ENCODE measurements at regions not wholly inside any gene's neighbourhood (a gene's known extent, or its start where the extent isn't known, plus 50 kb on each side); places are given as distances from the start of the nearest gene placed in this dataset.

DNA sequence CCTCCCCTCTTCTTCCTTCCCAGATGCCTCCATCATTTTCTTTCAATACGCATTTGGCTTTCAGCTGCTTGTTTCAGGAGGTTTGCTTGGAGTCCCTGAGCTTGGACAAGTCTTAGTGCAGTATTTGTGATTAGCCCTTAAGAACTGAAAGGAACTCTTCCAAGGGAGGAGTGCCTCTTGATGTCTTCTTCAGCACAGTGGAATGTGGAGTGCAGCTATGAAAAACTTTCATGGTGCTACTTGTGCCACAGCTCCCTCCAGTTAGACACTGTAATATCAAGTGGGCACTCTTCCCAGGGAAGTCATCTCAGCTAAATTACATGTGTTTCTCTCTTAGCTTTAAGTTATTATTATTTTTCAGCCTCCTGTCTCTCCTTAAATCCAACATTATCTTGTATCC is 173.1 kb downstream of the NECTIN3 start:
- FAIRE-seq: no peak
- no peak overlapping the region for H3K4me3 ChIP-seq (ENCODE audit: low read length in 3 of 3)
- H3K27me3 ChIP-seq (ENCODE audit: control insufficient read depth, insufficient read depth, low read length): no peaks in the 10 kb centered on the region
- intact Hi-C loops (cut with DNase I): no loop called here
- no peak for TF ChIP-seq CTCF (IDR thresholded peaks at IDR 0.05; ENCODE audit: borderline replicate concordance, extremely low read depth, insufficient read depth)
- H3K4me1 ChIP-seq (ENCODE audit: control insufficient read depth in 2 of 3, insufficient read depth in 2 of 3, low read depth in 1 of 3, low read length in 3 of 3): no peaks in the 10 kb centered on the region
- H3K9ac ChIP-seq (ENCODE audit: low read length in 3 of 3): no peak overlapping the region
- no peak overlapping the region for H3K27ac ChIP-seq (ENCODE audit: low read depth in 2 of 2, low read length in 2 of 2)
- H3K9me3 ChIP-seq (ENCODE audit: control insufficient read depth in 2 of 3, insufficient read depth in 1 of 3, low read length in 3 of 3): no peaks in the 10 kb centered on the region
- no peaks in the 10 kb centered on the region for H3K36me3 ChIP-seq (ENCODE audit: control insufficient read depth in 2 of 3, insufficient read depth in 3 of 3, low read length in 3 of 3)
- DNase-seq: no peak

- FAIRE-seq: no peak
Observed at GRCh38 chr3:111246967-111247760, 175.5 kb downstream of the NECTIN3 start.

DNA sequence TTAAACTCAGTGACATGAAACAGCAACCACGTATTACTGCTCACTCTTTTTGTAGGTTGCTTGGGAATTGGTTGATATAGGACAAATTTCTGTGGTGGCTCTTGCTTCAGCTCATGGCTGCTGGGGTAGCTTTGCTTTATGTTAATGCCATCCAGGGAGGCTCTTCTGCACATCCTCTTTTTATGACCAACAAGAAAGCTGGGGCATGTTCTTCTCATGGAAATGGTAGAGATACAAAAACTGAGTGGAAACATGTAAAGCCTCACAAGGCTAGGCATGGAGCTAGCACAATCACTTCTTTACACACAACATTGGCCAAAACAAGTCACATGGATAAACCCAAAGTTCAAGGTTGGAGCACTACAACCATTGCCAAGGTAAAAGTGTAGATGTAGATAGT is 176.8 kb downstream of the NECTIN3 start:
- Histone ChIP-seq H3K9me3 (ENCODE audit: control insufficient read depth in 2 of 3, insufficient read depth in 1 of 3, low read length in 3 of 3) (no peaks in the 10 kb centered on the region), H3K27ac (ENCODE audit: low read depth in 2 of 2, low read length in 2 of 2) (no peak overlapping the region), H3K36me3 (ENCODE audit: control insufficient read depth in 2 of 3, insufficient read depth in 3 of 3, low read length in 3 of 3) (no peaks in the 10 kb centered on the region), H3K4me1 (ENCODE audit: control insufficient read depth in 2 of 3, insufficient read depth in 2 of 3, low read depth in 1 of 3, low read length in 3 of 3) (no peaks in the 10 kb centered on the region), H3K9ac (ENCODE audit: low read length in 3 of 3) (no peak overlapping the region), H3K27me3 (ENCODE audit: control insufficient read depth, insufficient read depth, low read length) (no peaks in the 10 kb centered on the region), H3K4me3 (ENCODE audit: low read length in 3 of 3) (no peak overlapping the region)
- intact Hi-C loops (cut with DNase I): no loop called here
- FAIRE-seq (no peak), DNase-seq (no peak)
- no peak for TF ChIP-seq CTCF (IDR thresholded peaks at IDR 0.05; ENCODE audit: borderline replicate concordance, extremely low read depth, insufficient read depth)

More at GRCh38 chr3:111246967-111247760, 175.5 kb downstream of the NECTIN3 start:
- Histone ChIP-seq H3K9me3 (ENCODE audit: control insufficient read depth in 2 of 3, insufficient read depth in 1 of 3, low read length in 3 of 3) (no peaks in the 10 kb centered on the region), H3K36me3 (ENCODE audit: control insufficient read depth in 2 of 3, insufficient read depth in 3 of 3, low read length in 3 of 3) (no peaks in the 10 kb centered on the region), H3K27me3 (ENCODE audit: control insufficient read depth, insufficient read depth, low read length) (no peaks in the 10 kb centered on the region), H3K4me3 (ENCODE audit: low read length in 3 of 3) (no peak overlapping the region), H3K27ac (ENCODE audit: low read depth in 2 of 2, low read length in 2 of 2) (no peak overlapping the region), H3K4me1 (ENCODE audit: control insufficient read depth in 2 of 3, insufficient read depth in 2 of 3, low read depth in 1 of 3, low read length in 3 of 3) (no peaks in the 10 kb centered on the region), H3K9ac (ENCODE audit: low read length in 3 of 3) (no peak overlapping the region)
- no peak for TF ChIP-seq CTCF (IDR thresholded peaks at IDR 0.05; ENCODE audit: borderline replicate concordance, extremely low read depth, insufficient read depth)
- intact Hi-C loops (cut with DNase I): no loop called here
- no peak for DNase-seq

Data from kidney (tissue), 13 donors.